Neural cell (in vitro differentiated cells): ENCODE measurements at regions not wholly inside any gene's neighbourhood (a gene's known extent, or its start where the extent isn't known, plus 50 kb on each side); places are given as distances from the start of the nearest gene placed in this dataset.

Experiments used
- H2AFZ ChIP-seq: fragments of 200-600, 300-800 bp; sonication (generic), shearing (Covaris generic); 2 replicates; pipeline ENCODE4 v1.6.0; 2014; ENCODE audit warnings: low read depth, mild to moderate bottlenecking, antibody characterized with exemption, low read length, moderate library complexity
- H3F3A ChIP-seq: fragments of 200-600 bp; shearing (Covaris generic); 2 replicates; pipeline ENCODE4 v1.6.1; 2016; ENCODE audit warnings: mild to moderate bottlenecking, moderate library complexity, mixed read lengths, antibody characterized with exemption, low read length; ENCODE audit not compliant: insufficient read depth, poor library complexity, severe bottlenecking
- H3K27ac ChIP-seq: fragments of 200-600, 300-800 bp; sonication (generic), shearing (Covaris generic); 2 replicates; pipeline ENCODE4 v1.5.1; 2014; ENCODE audit warnings: mild to moderate bottlenecking, low read length, moderate library complexity
- H3K27me3 ChIP-seq: fragments of 300-800, 200-600 bp; sonication (generic), shearing (Covaris generic); 2 replicates; pipeline ENCODE4 v1.6.0; 2014; ENCODE audit warnings: mild to moderate bottlenecking, low read depth, low read length, moderate library complexity; ENCODE audit not compliant: insufficient read depth
- H3K36me3 ChIP-seq: fragments of 300-800, 200-600 bp; sonication (generic), shearing (Covaris generic); 2 replicates; pipeline ENCODE4 v1.5.1; 2014; ENCODE audit warnings: mild to moderate bottlenecking, antibody characterized with exemption, low read length, moderate library complexity; ENCODE audit not compliant: insufficient read depth
- H3K4me2 ChIP-seq: fragments of 300-800, 200-600 bp; sonication (generic), shearing (Covaris generic); 2 replicates; pipeline ENCODE4 v1.6.0; 2014; ENCODE audit warnings: mild to moderate bottlenecking, low read length
- H3K4me3 ChIP-seq: fragments of 300-800, 200-600 bp; sonication (generic), shearing (Covaris generic); 2 replicates; pipeline ENCODE4 v1.5.1; 2014; ENCODE audit warnings: mild to moderate bottlenecking, low read length, moderate library complexity
- H3K79me2 ChIP-seq: fragments of 200-600 bp; shearing (Covaris generic); replicated peaks from 2 replicates; pipeline ENCODE4 v1.6.0; 2014; ENCODE audit warnings: mild to moderate bottlenecking, low read length, moderate library complexity; ENCODE audit not compliant: insufficient read depth
- H3K9ac ChIP-seq: fragments of 300-800, 200-600 bp; sonication (generic), shearing (Covaris generic); 2 replicates; pipeline ENCODE4 v1.6.1; 2016; ENCODE audit warnings: mild to moderate bottlenecking, low read length, mixed read lengths
- H3K9me2 ChIP-seq: fragments of 200-600 bp; shearing (Covaris generic); 2 replicates; pipeline ENCODE4 v1.6.1; 2016; ENCODE audit warnings: mild to moderate bottlenecking, low read length, mixed read lengths; ENCODE audit not compliant: insufficient read depth
- H3K9me3 ChIP-seq: fragments of 200-600, 300-800 bp; sonication (generic), shearing (Covaris generic); 2 replicates; pipeline ENCODE4 v1.6.1; 2016; ENCODE audit warnings: mild to moderate bottlenecking, mixed run types, low read length, moderate library complexity, mixed read lengths
- H4K20me1 ChIP-seq: fragments of 200-600 bp; shearing (Covaris generic); 2 replicates; pipeline ENCODE4 v1.6.1; 2016; ENCODE audit warnings: mild to moderate bottlenecking, mixed run types; ENCODE audit not compliant: insufficient read depth
- CTCF ChIP-seq: fragments of 450-650 bp; IDR thresholded peaks from 2 replicates; pipeline ENCODE4 v1.5.1; 2014; ENCODE audit warnings: antibody characterized with exemption, mild to moderate bottlenecking, moderate library complexity; ENCODE audit not compliant: poor library complexity, severe bottlenecking
- EP300 ChIP-seq: fragments of 450-650 bp; conservative IDR thresholded peaks from 2 replicates; pipeline ENCODE4 v1.6.1; 2014; ENCODE audit warnings: antibody characterized with exemption, mild to moderate bottlenecking, moderate library complexity; ENCODE audit not compliant: poor library complexity, severe bottlenecking
- EZH2 ChIP-seq: fragments of 200-600, 300-800 bp; shearing (Covaris generic), sonication (generic); IDR thresholded peaks from 2 replicates; pipeline ENCODE4 v1.6.1; 2014; ENCODE audit warnings: antibody characterized with exemption, low read length, borderline replicate concordance, mild to moderate bottlenecking; ENCODE audit not compliant: insufficient read depth, poor library complexity, severe bottlenecking
- MXI1 ChIP-seq: fragments of 450-650 bp; conservative IDR thresholded peaks from 2 replicates; pipeline ENCODE4 v1.6.1; 2014; ENCODE audit warnings: antibody characterized with exemption, mild to moderate bottlenecking; ENCODE audit not compliant: poor library complexity, severe bottlenecking
- POLR2AphosphoS5 ChIP-seq: IDR thresholded peaks from 2 replicates; pipeline ENCODE4 v1.6.1; 2012
- RAD21 ChIP-seq: fragments of 450-650 bp; conservative IDR thresholded peaks from 2 replicates; pipeline ENCODE4 v1.6.1; 2014; ENCODE audit warnings: antibody characterized with exemption, mild to moderate bottlenecking, moderate library complexity
- REST ChIP-seq: IDR thresholded peaks from 2 replicates; pipeline ENCODE4 v1.6.1; 2012; ENCODE audit warnings: borderline replicate concordance
- SMC3 ChIP-seq: fragments of 450-650 bp; conservative IDR thresholded peaks from 2 replicates; pipeline ENCODE4 v1.6.1; 2014; ENCODE audit warnings: antibody characterized with exemption, mild to moderate bottlenecking, moderate library complexity; ENCODE audit not compliant: poor library complexity
- TAF1 ChIP-seq: IDR thresholded peaks from 2 replicates; pipeline ENCODE4 v1.6.1; 2012; ENCODE audit warnings: low read depth

- Histone ChIP-seq H2AFZ (no peak overlapping the region), H3K4me3 (no peak overlapping the region), H3K9ac (no peak overlapping the region), H3K27ac (no peak overlapping the region), H3K9me3 (no peaks in the 10 kb centered on the region), H3F3A (no peaks in the 10 kb centered on the region), H3K36me3 (no peaks in the 10 kb centered on the region), H3K79me2 (no peaks in the 10 kb centered on the region), H3K9me2 (no peaks in the 10 kb centered on the region), H4K20me1 (no peaks in the 10 kb centered on the region), H3K27me3 (no peaks in the 10 kb centered on the region), H3K4me2 (no peak overlapping the region)
- no peak for TF ChIP-seq RAD21
- no peak for TF ChIP-seq EZH2
- TF ChIP-seq CTCF = no peak
- TF ChIP-seq SMC3 = no peak
- TF ChIP-seq REST = no peak
- TF ChIP-seq POLR2AphosphoS5 = no peak
- no peak for TF ChIP-seq EP300
- no peak for TF ChIP-seq TAF1
- TF ChIP-seq MXI1 = no peak
Measured at GRCh38 chr4:100258675-100259074, 68.4 kb upstream of the DDIT4L start.

- no peak overlapping the region for H3K4me3 ChIP-seq
- H3F3A ChIP-seq = no peaks in the 10 kb centered on the region
- H4K20me1 ChIP-seq = no peaks in the 10 kb centered on the region
- no peaks in the 10 kb centered on the region for H3K27me3 ChIP-seq
- H3K79me2 ChIP-seq = no peaks in the 10 kb centered on the region
- no peak overlapping the region for H3K4me2 ChIP-seq
- H3K9me2 ChIP-seq = no peaks in the 10 kb centered on the region
- TF ChIP-seq MXI1 (no peak), EZH2 (no peak), POLR2AphosphoS5 (no peak), EP300 (no peak)
- no peak overlapping the region for H2AFZ ChIP-seq
- no peaks in the 10 kb centered on the region for H3K9me3 ChIP-seq
- H3K36me3 ChIP-seq = no peaks in the 10 kb centered on the region
- no peak overlapping the region for H3K27ac ChIP-seq
- H3K9ac ChIP-seq = no peak overlapping the region
Measured at GRCh38 chr4:100257567-100257966, 67.3 kb upstream of the DDIT4L start.

- TF ChIP-seq SMC3 (no peak), EP300 (no peak), EZH2 (no peak), RAD21 (no peak), CTCF (no peak), POLR2AphosphoS5 (no peak), MXI1 (no peak), REST (no peak), TAF1 (no peak)
- no peaks in the 10 kb centered on the region for H3K9me2 ChIP-seq
Measured at GRCh38 chr4:100254237-100254636, 64.0 kb upstream of the DDIT4L start.

More at GRCh38 chr4:100254237-100254636, 64.0 kb upstream of the DDIT4L start:
- Histone ChIP-seq H2AFZ (no peak overlapping the region), H3K36me3 (no peaks in the 10 kb centered on the region), H3K9me3 (no peaks in the 10 kb centered on the region), H4K20me1 (no peaks in the 10 kb centered on the region), H3K27ac (no peak overlapping the region), H3F3A (no peaks in the 10 kb centered on the region), H3K9ac (no peak overlapping the region), H3K27me3 (no peaks in the 10 kb centered on the region), H3K4me2 (no peak overlapping the region), H3K79me2 (no peaks in the 10 kb centered on the region), H3K4me3 (no peak overlapping the region)
